Lower lobe of right lung (tissue), 2 donors: ENCODE measurements at regions not wholly inside any gene's neighbourhood (a gene's known extent, or its start where the extent isn't known, plus 50 kb on each side); places are given as distances from the start of the nearest gene placed in this dataset.

Experiments used
- ATAC-seq, 2 donors: fragments of 200-7000 bp; cut with Tn5 transposase; one replicate each; pipeline ENCODE4 v1.9.1; 2020 to 2022; ENCODE audit warnings: mild to moderate bottlenecking in 2 of 2, moderate library complexity in 2 of 2
- DNase-seq: peaks from one replicate; pipeline ENCODE4 v3.0.0-alpha.2; 2020
- H3K27ac ChIP-seq: fragments of 200-600 bp; one replicate; pipeline ENCODE4 v1.8.0; 2022
- H3K27me3 ChIP-seq: fragments of 200-600 bp; one replicate; pipeline ENCODE4 v1.8.0; 2022; ENCODE audit warnings: low read depth
- H3K36me3 ChIP-seq: fragments of 200-600 bp; one replicate; pipeline ENCODE4 v1.8.0; 2022; ENCODE audit warnings: mild to moderate bottlenecking
- H3K4me1 ChIP-seq: fragments of 200-600 bp; one replicate; pipeline ENCODE4 v1.8.0; 2022
- H3K4me3 ChIP-seq: fragments of 200-600 bp; one replicate; pipeline ENCODE4 v1.8.0; 2022; ENCODE audit warnings: mild to moderate bottlenecking
- H3K9me3 ChIP-seq: fragments of 200-600 bp; one replicate; pipeline ENCODE4 v1.8.0; 2022
- intact Hi-C: fragments of 100-400 bp; cut with DNase I; formaldehyde crosslinking; loops from one replicate; pipeline ENCODE4 v1.11.0; 2022
- TF ChIP-seq, protein P1 (sequence below): fragments of 200-600 bp; IDR thresholded peaks from one replicate; pipeline ENCODE4 v1.8.0; 2022; ENCODE audit warnings: antibody characterized with exemption, mild to moderate bottlenecking
- donor health status: DM: no; HTN: yes; CAD: no; lungs with severe emphysema.

DNA sequence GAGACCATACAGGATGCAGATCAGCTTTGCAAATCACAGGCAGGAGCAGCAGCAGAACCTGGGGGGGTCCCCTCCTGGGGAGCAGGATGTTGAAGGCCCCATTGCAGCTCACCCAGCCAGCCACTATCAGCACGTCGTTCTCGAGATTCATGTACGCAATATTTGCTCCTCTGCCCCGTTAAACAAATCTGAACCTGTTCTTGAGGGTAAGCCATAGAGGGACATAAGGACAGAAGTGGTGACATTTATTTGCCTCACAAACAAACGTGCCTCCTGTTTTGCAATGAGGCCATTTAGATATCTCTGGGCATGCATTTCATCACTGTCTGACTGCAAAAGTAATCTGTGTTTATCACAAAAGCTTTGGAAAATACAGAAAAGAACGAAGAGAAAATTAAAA is 87.3 kb upstream of the BAIAP2L1 start:
- TF ChIP-seq, protein P1, sequence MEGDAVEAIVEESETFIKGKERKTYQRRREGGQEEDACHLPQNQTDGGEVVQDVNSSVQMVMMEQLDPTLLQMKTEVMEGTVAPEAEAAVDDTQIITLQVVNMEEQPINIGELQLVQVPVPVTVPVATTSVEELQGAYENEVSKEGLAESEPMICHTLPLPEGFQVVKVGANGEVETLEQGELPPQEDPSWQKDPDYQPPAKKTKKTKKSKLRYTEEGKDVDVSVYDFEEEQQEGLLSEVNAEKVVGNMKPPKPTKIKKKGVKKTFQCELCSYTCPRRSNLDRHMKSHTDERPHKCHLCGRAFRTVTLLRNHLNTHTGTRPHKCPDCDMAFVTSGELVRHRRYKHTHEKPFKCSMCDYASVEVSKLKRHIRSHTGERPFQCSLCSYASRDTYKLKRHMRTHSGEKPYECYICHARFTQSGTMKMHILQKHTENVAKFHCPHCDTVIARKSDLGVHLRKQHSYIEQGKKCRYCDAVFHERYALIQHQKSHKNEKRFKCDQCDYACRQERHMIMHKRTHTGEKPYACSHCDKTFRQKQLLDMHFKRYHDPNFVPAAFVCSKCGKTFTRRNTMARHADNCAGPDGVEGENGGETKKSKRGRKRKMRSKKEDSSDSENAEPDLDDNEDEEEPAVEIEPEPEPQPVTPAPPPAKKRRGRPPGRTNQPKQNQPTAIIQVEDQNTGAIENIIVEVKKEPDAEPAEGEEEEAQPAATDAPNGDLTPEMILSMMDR: no peak
- Histone ChIP-seq H3K27ac (no peak overlapping the region), H3K9me3 (no peaks in the 10 kb centered on the region), H3K4me1 (no peaks in the 10 kb centered on the region), H3K4me3 (no peak overlapping the region), H3K27me3 (no peaks in the 10 kb centered on the region), H3K36me3 (no peaks in the 10 kb centered on the region)
- ATAC-seq: no peak
- intact Hi-C loops: no loop called here
- DNase-seq: no peak

DNA sequence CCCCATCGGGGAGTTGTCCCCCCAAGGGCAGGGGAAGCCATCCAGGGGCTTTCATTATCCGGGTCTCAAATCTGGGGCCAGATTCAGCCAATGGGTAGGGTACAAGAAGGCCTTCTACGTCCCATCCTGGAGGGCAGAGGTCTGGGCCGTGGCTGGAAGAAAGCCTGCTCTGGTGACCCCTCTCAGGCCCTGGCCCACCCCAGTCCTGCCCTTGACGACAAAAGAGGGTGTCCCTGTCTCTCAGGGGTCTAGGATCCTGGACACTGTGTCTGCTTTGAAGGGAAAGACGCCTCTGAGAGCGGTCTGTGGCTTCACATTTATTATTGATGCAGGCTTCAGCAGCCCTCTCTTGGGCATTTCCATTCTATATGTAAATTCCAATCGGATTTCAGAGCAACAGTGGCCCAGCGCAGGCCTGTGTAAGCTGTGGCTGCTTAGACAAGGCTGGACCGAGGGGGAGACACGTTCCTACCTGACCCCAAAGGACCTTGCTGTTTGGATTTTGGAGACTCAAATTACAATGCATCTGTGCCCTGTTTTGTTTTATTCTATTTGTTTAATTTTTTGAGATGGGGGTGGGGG is 83.2 kb upstream of the BAIAP2L1 start:
- Histone ChIP-seq H3K36me3 (no peaks in the 10 kb centered on the region), H3K9me3 (no peaks in the 10 kb centered on the region), H3K27ac (no peak overlapping the region), H3K27me3 (no peaks in the 10 kb centered on the region), H3K4me1 (no peaks in the 10 kb centered on the region), H3K4me3 (no peak overlapping the region)
- ATAC-seq (no peak), DNase-seq (no peak)
- intact Hi-C loops: no loop called here
- TF ChIP-seq, protein P1: no peak

DNA sequence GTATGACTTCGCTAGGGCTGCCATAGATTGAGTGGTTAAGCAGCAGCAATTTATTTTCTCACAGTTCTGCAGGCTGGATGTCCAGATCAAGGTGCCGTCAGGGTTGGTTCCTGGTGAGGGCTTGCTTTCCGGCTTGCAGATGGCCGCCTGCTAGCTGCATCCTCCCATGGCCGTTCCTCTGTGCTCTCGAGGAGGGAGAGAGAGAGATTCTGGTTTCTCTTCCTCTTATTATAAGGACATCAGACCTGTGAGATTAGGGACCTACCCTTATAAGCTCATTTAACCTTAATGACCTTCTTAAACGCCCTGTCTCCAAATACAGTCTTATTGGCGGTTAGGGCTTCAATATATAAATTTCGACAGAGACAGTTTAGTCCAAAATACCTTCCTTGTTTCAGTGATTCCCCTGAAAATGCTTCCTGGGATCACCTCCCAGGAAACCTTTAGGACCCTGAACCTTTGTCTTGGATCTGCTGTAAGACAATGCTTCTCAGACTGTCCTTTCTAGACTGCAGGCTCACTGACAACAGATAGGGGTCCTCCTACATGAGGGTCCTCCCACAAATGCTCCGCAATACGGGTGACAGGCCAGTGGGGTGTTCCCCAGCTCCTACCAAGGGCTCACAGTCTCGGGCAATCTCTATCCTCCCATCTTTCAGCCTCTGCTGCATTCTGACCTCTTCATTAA is 82.5 kb upstream of the BAIAP2L1 start:
- Histone ChIP-seq H3K27ac (no peak overlapping the region), H3K27me3 (no peaks in the 10 kb centered on the region), H3K4me1 (no peaks in the 10 kb centered on the region), H3K4me3 (no peak overlapping the region), H3K36me3 (no peaks in the 10 kb centered on the region), H3K9me3 (no peaks in the 10 kb centered on the region)
- TF ChIP-seq, protein P1: no peak
- intact Hi-C loops: no loop called here
- ATAC-seq (no peak), DNase-seq (no peak)

DNA sequence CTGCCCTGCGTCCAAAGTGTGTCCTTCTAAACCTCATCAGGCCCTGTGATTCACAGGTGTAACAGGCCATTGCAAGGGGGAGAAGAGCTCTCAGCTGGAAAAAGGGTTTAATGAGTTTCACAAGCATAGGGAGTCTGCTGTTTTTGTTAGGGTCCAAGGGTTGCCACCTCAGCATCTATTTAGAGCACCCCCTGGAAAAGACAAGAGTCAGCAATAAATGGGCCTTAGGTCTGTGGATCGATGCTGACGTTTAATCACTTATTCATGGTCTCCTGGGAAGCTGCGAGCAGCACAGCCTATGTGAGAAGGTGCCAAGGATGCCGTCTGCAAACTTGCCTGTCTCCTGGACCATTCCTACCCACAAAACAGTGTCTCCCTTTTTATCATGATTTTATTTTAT is 78.4 kb upstream of the BAIAP2L1 start:
- no peaks in the 10 kb centered on the region for H3K27me3 ChIP-seq
- no peaks in the 10 kb centered on the region for H3K36me3 ChIP-seq
- ATAC-seq (no peak), DNase-seq (no peak)
- TF ChIP-seq, protein P1: no peak
- no peak overlapping the region for H3K27ac ChIP-seq
- H3K4me1 ChIP-seq: no peaks in the 10 kb centered on the region
- H3K9me3 ChIP-seq: no peaks in the 10 kb centered on the region
- no peak overlapping the region for H3K4me3 ChIP-seq
- intact Hi-C loops: no loop called here

DNA sequence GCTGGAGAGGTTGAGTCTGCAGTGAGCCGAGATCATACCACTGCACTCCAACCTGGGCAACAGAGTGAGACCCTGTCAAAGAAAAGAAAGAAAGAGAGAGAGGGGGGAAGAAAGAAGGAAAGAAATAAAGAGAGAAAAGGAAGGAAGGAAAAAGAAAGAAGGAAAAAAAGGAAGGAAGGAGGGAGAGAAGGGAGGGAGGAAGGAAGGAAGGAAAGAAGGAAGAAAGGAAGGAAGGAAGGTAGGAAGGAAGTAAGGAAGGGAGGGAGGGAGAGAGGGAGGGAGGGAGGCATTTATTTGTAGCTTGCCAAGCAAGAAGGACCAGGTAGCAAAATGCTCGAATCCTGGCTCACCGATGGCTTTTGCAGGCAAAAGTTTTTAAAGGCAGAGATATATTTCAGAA is 74.5 kb upstream of the BAIAP2L1 start:
- ATAC-seq: no peak
- no peaks in the 10 kb centered on the region for H3K36me3 ChIP-seq
- no peak overlapping the region for H3K4me3 ChIP-seq
- no peak for DNase-seq
- H3K4me1 ChIP-seq: peaks cover 7% of the 10 kb centered on the region
- intact Hi-C loops: no loop called here
- peaks cover 18% of the 10 kb centered on the region for H3K27me3 ChIP-seq
- TF ChIP-seq, protein P1: no peak
- no peaks in the 10 kb centered on the region for H3K9me3 ChIP-seq
- no peak overlapping the region for H3K27ac ChIP-seq
